NCI-H226 (cell line): ENCODE measurements at regions not wholly inside any gene's neighbourhood (a gene's known extent, or its start where the extent isn't known, plus 50 kb on each side); places are given as distances from the start of the nearest gene placed in this dataset.
"Not testable (repeated sequence)": the region's sequence is repeated elsewhere in the genome, so short reads cannot be mapped to it uniquely, and the experiment has no call there.

Experiments
- DNase-seq: peaks from one replicate; pipeline ENCODE4 v3.0.0-alpha.2; 2015

DNA sequence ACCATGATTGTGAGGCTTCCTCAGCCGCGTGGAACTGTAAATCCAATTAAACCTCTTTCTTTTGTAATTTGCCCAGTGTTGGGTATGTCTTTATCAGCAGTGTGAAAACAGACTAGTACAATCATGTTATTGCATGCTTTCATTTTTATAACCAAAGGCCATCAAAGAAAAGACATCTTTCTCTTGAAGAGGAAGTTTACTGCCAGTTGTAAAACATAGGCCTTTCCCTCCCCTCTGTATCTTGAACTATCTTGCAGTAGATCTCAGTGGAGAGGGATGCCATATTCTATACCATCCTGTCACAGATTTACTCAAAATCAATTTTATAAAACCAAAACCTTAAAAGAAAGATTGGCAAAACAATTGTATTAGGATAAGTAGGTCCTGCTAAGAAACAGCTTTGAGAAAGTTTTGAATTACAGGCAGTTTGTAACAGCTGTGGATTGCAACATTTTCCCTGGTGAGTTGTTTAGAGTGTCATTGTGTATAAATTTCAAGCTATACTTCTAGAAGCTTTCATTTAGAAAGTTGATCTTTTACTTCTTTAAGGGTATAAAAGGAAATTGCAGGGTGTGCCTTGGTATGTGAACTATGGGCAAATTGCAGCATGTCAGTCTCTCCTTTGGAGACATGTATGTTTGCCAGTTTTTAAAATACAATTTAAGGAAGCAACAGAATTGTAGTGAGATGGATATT lies 128.0 kb downstream of the ATP23 start:
- no peak for DNase-seq

DNA sequence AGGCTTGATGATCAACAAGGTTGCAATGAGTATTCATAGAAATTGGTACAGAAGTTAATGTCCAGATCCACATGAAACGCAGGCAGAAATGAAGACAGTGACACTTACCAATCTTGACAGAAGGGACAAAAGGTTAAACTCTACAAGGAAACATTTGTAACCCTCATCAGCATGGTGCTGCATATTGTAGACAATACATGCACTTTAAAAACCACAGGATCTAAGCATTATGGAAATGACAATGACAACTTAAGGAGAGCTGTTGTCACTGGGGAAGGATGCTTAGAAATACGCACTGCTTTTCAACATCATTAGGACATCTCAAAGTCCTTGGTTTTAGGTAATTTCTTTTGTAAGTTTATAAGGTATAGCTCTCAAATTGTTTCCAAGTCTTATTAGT lies 130.6 kb downstream of the ATP23 start:
- no peak for DNase-seq

DNA sequence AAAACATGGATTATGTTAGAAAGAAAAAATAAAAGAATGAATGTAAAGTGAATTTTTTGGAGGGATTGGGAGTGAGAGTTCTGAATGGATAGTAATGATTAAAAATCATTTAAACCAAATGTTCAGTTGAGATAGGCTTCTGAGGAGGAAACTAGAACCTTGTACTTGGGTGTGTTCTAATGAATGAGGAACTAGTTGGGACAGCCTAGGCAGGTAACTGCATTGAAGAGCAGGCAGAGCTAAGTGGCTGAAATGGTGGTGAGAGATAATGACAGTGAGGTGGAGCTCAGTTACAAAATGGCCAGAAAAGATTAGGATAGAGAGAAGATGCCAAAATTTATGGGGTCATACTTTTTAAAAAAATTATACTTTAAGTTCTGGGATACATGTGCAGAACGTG lies 132.9 kb downstream of the ATP23 start:
- no peak for DNase-seq

DNA sequence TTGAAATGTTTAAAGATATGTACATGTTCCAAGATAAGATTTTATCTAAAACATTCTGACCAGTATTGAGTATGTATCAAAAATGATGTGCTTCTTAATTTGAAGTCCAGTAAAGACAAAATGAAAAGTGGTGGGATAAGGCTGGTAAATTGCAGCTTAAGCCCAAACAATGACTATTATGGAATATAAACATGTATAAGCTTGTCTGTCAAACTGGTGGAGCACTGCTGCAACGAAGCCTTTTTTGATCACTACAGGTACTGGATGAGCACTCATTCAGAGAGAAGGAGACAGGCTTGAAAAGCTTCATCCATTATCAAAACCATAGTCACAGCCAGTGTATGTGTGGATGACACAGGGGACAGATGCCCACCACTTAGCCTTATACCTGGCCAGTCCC lies 138.4 kb downstream of the ATP23 start:
- DNase-seq: no peak

DNA sequence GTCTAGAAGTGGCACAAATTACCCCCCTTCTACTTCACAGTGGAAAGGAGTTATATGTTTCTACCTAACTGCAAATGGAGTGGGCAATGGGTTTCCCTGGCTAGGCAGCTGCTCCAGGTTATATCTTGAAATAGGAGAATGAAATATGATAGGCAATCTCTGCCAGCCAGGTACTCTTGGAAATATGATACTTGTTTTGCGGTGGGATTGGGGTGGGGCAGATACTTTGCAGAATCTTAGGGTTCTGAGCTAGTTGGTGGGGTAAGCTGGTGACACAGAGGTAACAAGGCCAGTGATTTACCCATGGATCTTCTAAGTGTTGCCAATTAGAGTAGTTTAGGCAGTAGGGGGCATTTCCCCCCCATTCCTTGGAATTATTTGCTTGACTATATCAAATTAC lies 140.1 kb downstream of the ATP23 start:
- no peak for DNase-seq

DNA sequence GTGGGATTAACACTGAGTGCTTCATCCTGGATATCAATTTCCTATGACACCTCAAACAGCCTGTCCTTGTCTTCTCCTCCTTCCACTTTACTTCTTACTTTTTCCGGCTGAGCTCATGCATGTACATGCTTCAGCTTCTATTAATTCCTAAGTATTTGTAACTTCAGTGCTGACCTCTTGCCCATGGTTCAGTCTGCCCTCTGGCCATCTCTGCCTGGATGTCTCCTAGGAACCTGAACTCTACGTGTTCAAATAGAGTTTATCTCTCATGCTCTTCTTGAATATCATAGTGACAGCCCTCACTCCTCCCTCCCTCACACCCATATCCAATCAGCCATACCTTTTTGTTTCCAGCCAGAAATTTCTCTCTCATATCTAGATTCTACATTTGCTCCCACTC lies 141.6 kb downstream of the ATP23 start:
- no peak for DNase-seq

DNA sequence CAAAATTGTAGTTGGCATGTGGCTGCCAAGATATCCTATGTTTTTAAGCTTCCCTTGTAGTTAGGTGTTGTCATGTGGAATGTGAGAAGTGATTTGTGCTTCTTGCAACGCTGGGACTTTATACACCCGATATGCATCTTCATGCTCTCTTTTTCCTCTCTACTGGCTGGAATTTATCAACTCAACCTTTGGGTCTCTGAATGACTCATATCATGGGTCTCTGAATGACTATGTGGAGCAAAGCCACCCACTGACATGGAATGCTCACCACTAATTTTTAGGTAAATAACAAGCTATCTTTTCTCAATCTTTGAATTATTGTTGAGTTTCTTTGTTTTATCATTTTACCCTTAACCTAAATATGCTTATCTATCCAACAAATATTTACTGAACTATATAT lies 144.6 kb downstream of the ATP23 start:
- DNase-seq: no peak

DNA sequence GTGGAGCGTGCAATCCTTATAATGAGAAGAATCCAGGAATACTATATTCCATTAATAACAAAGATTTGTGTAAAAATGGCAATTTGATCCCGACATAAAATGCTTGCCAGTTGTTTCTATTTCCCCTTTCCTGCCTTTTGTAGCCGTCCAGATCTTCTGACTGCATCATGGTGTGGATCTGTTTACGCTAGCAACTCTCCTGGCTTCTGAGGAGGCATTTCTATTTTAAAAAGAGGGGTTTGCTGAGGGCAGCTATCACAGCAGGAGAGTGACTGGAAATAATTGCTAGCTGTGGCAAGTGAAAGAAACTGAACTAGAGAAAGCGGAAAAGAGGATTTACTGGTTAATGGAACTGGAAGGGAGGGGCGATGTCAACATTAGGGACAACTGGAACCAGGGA lies 145.6 kb downstream of the ATP23 start:
- DNase-seq: no peak

DNA sequence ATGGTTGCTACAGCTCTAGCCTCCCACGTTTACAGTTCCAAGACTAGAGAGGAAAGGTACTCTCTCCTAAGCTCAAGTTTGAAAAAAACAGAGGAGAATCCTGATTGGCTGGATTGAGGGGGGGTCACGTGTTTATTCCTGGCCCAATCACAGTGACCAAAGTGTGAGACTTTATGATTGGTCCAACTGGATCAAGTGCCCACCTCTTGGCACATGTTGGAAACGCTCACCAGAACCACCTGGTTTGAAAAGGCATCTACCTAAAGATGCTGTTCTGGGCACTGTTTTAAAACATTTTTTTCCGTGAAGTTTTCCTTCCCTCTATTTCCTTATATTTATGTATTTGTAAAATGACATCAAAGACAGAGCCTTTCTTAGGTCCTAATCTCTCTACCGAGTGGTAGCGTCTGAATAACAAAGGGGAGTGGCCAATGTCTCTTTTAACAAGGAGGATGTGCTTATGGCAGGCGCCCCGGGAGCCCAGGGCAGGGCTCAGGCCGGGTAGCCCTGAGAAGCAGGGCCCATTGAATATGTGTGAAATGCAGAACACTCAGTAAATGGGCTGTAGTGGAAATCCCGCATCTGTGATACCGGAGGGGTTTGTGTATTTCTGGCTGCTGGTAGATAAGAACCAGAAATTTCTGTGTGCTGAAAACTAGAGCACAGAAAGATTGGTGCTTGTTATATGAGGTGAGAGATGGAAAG lies 146.2 kb downstream of the ATP23 start:
- DNase-seq: no peak

DNA sequence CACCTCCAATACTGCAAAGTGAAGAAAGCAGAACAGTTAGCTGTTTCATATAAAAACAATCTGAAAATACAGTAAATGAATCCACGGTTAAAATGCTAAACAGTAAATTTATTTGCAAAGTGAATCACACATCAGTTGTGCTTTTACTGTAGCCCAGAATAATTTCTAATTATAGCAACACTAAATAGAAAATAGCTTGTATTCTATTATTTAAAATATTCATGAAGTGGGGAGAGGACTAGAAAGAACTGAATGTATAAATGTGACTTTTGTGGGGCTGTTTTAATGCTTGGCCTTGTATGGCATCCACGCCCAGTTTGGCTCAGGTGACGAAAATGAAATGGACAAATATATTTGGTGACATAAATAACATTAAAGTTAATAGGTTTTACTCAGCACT lies 148.2 kb downstream of the ATP23 start:
- no peak for DNase-seq

DNA sequence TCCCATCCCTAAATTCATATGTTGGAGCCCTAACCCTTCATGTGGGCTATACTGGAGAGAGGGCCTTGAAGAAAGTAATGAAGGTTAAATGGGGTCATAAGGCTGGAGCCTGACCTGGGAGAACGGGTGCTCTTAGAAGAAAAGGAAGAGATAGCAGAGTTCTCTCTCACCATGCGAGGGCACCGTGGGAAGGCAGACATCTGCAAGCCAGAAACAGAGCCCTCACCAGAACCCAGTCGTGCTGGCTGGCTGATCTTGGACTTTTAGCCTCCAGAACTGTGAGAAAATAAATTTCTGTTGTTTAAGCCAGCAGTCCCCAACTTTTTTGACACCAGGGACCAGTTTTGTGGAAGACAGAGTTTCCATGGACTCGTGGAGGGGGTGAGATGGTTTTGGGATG lies 149.3 kb downstream of the ATP23 start:
- DNase-seq: no peak

DNA sequence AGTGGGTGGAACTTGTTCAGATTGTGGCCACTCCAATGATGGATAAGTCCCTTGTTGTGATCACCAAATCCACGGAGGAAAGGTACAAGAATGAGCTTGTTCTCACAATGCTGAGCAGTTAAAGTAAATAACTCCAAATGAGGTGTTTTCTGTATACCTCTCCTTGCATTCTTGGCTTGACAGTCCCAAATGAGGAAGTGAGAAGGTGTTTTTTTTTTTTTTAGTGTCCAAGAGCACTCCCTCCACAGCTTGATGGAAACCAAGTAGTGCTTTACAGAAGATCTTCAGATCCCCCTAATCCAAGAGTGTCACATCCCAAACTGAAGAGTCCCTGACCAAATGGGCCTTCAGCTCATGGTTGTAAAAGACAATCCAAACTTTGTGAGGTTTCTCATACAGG lies 153.6 kb downstream of the ATP23 start:
- no peak for DNase-seq

DNA sequence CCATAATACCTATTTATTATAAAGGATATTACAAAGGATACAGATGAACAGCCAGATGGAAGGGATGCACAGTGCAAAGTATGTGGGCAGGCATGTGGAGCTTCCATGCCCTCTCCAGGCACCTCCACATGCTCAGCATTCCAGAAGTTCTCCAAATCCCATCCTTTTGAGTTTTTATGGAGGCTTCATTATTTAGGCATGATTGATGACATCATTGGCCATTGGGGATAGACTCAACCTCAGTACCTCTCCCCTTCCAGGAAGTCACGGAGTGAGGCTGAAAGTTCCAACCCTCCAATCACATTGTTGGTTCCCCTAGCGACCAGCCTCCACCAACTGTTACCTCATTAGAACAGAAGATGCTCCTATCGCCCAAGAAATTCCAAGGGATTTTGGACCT lies 156.4 kb downstream of the ATP23 start:
- no peak for DNase-seq

DNA sequence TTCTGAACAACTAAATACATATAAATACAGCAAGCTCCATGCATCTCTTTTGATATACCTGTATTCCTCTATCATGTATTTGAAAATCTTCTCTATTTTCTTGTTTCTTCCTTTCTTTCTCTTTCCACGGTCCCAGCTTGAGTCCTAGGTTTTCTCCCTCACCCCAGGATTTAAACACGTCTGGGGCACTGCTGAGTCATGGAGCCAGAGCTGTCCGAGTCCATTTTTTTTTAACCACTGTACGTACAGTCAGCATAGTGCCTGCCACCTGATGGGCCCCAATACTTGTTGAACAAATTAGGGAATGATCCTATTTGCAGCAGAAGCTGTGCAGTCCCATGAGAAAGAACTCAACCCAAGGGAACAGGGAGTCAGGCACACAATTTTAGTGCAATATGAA lies 158.1 kb downstream of the ATP23 start:
- DNase-seq: no peak

DNA sequence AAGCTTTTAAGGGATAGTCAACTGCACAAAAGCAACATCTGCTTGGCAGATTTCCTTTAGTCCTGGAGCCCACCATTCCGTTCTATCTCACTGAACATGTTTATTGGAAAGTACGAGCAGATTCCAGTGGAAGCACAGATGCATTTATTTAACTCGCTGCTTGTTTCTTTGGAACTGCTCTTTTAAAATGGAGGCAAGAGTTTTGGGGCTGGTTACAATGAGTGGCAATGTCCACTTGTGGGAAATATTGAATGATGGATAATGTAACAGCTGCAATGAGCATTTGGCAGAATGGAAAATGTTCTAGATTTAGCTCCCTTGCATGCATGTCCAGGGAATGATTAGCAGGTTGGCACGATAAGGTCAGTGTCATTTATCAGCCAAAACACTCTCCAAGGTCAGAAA lies 163.0 kb downstream of the ATP23 start:
- no peak for DNase-seq

DNA sequence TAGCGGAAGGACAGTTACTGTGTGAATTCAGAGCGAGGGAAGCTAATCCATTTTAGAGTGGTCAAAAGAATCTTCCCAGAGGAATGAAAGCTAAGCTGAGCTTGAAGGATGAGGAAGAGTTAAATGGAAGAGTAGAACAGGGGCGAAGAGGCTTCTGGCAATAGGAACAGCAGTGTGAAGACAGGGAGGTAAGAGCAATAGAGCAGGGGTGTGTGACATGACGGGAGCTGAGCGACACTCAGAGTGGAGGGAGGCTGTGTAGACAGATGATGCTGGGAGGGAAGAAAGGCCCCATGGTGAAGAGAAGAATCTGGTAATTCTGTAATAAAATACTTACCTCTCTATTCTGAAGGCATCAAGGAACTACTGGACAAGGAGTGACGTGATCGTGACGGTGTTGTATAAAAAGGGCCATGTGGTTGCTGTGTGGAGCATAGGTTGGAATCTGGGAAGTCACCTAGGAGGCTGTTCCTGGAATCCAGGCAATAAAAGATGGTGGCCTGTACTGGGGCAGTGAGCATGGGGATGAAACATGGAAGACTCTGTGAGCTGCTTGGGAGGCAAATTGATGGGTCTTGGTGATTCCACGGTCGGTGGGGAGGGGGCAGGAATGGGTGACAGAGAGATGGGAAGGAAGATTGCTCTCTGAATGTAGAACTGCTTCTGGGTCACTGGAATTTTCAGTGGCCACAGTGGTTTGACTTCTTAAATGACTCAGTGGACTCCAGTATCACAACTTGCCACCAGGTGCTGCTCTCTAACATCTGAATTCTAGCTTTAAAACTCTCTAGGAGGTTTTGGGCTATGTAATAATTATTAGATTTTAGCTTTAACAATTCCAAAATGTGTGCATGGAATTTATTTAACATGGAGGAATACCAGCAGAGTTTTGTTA lies 164.1 kb downstream of the ATP23 start:
- DNase-seq: no peak

DNA sequence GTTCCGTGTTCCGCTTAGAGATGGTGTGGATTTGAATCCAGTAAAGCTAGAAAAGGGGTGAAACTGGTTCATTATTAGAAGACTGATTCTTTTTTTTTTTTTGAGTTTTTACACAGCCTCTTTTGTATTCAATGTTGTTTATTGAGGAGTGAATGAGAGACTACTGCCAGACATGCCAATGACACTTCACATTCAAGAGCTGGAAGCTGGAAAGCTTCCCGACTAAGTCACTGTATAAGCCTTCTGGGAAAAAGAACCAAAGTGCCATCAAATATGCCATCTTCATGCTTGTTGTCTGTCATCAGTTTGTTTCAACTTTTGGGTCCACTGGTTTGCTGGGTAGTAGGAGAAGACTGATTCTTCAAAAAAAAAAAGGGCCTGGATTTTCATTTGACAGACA lies 164.8 kb downstream of the ATP23 start:
- no peak for DNase-seq

DNA sequence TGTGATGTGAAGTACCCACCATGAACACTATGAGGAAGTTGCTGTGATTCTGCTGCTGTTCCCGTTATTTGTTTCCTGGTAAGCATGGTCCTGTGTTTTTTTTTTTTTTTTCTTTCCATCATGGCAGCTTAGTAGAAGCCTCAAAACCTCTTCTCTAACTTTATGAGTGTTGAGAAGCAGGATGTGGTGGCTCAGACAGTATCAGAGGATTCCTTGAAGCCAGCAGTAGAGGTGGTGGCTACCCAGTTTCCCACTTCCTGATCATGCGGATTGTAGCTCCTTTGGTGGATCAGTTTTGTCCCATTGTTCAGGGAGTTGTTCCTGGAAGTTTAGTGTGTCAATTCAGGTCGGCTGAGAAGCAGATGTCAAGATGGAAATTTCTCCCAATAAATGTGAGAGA lies 175.8 kb downstream of the ATP23 start:
- DNase-seq: no peak

DNA sequence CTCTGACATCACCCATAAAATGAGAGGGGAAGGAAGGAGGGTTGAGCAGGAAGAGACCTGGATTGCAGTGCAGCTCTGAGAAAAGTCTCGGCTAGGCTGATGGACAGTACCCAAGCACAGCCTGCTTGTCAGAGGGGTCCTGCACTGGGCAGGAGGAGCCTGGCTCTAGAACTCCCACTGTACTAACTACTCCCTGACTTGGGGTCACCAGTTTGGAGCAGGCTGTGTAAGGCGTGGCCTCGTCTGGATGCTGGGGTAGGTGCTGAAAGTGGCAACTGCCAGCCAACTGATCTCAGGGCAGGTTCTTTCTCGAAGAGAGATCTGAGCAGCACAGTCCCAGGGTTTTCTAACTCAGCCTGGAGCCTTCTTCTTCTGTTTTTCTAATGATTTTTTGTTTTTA lies 176.3 kb downstream of the ATP23 start:
- DNase-seq: no peak

DNA sequence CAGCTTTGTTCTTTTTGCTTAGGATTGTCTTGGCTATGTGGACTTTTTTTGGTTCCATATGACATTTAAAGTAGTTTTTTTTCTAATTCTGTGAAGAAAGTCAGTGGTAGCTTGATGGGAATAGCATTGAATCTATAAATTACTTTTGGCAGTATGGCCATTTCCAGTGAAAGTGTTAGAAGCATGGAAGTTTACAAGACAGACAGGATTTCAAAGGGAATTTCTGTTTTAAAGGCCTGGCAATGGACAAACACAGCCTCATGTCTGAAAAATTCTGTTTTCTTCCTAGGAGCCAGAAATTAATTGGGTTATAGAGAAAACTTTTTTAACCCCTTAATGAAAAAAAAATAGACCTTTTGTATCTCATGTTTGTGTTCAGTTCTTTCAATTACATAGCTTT lies 184.4 kb downstream of the ATP23 start:
- not testable (repeated sequence) for DNase-seq

DNA sequence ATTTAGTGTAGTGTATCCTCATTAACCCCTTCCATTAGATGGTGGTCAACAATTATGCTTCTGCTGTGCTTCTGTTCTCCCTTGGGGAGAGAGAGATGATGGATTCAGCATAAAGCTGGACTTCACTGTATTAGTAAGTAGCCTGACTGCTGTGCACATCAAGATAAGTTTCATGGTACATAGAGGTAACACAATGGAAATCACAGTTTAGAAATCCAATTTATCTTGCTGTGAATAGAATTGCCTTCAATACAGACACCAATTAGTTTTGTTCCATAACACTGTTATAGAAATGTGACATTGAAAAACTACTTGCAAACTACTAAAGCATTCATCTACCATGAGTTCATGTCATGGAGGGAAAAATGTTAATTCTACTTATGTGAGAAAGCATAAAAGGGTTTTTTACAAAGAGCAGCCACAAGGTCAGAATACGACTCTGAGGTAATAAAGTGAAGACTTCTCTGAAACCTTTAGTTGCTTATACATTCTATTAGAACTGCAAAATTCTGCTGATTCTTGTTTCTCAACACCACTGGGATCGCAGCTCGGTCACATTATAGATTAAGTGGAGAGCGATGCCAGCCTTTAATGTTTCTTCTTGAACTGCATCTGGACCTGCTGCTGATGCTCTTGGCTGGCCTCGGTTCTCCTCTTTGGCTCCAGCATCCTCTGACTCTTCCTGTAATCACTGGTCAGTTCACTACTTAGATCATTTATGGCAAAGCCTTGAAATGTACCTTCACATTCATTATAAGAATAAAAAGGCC lies 190.8 kb downstream of the ATP23 start:
- DNase-seq: no peak

DNA sequence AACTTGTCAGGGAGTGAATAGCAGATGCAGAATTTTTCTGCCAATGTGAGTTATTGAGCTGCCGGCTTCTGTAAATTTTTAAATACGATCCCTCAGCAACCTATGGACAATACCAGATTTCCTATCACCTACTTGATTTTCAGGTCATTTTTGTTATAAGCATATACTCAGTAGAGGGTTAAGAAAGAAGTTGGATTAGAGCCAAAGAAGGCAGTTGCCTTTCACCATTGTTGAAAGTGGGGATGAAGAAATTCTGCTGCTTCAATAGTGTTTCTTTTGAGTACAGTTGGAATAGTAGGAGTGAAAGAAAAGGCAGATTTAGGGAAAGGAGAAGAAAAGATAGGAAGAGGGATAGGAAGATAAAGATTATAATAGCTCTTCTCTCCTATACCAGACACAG lies 197.1 kb downstream of the ATP23 start:
- DNase-seq: no peak

DNA sequence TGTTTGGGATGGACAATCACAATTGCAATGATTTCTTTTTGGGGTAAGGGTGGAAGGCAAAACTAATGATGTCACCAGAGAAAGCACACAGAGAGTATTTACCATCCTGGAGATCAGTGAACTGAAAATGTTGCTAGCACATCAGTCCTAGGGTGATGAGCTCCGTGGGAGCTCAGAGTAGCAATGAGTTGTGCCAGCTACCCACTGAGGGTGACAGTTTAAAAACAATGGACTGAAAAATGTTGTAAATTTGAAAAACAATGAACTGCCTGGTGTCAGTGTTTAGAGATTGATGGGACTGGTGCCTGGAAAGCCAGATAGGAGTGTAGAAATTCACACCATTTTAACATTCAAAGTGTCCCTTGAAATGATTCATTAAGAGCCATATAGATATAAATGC lies 198.5 kb downstream of the ATP23 start:
- no peak for DNase-seq
